Natural killer cell (primary cell): ENCODE measurements at regions not wholly inside any gene's neighbourhood (a gene's known extent, or its start where the extent isn't known, plus 50 kb on each side); places are given as distances from the start of the nearest gene placed in this dataset.
A peak's percentile ranks its signal among the peaks of the same experiment; 100 is the strongest.

Experiments
- ATAC-seq, 3 donors: fragments of 150-1000 bp in 2 of 3; fragments of 200-7000 bp in 1 of 3; cut with Tn5 transposase; 1 replicate in 1 of 3; 2 replicates in 2 of 3; pipeline ENCODE4 v1.10.0; 2021; ENCODE audit warnings: mild to moderate bottlenecking in 2 of 3, moderate library complexity in 2 of 3
- DNase-seq, 2 donors: peaks; one replicate each; pipeline versions ENCODE4 v3.0.0 to v3.0.0-alpha.2; 2013 to 2021; ENCODE audit warnings: mixed read lengths in 1 of 2
- H3K27ac ChIP-seq: one replicate; pipeline ENCODE4 v1.5.1; 2013; ENCODE audit warnings: mild to moderate bottlenecking, low read length
- H3K27me3 ChIP-seq: one replicate; pipeline ENCODE4 v1.6.1; 2013; ENCODE audit warnings: low read length; ENCODE audit not compliant: control insufficient read depth, insufficient read depth
- H3K36me3 ChIP-seq: one replicate; pipeline ENCODE4 v1.6.1; 2013; ENCODE audit warnings: low read length; ENCODE audit not compliant: control insufficient read depth, insufficient read depth
- H3K4me1 ChIP-seq: one replicate; pipeline ENCODE4 v1.6.1; 2013; ENCODE audit warnings: low read length; ENCODE audit not compliant: control insufficient read depth, insufficient read depth
- H3K4me3 ChIP-seq: one replicate; pipeline ENCODE4 v1.5.1; 2013; ENCODE audit warnings: low read length
- H3K9me3 ChIP-seq: one replicate; pipeline ENCODE4 v1.6.1; 2013; ENCODE audit warnings: low read length; ENCODE audit not compliant: control insufficient read depth, insufficient read depth
- H3K27ac Mint-ChIP-seq, 2 donors: one replicate each; pipeline ENCODE4 v1.8.0; 2022; ENCODE audit warnings: mild to moderate bottlenecking in 2 of 2, mixed read lengths in 2 of 2, moderate library complexity in 1 of 2
- H3K27me3 Mint-ChIP-seq, 2 donors: one replicate each; pipeline ENCODE4 v1.8.0; 2022; ENCODE audit warnings: low read depth in 2 of 2, mixed read lengths in 2 of 2
- H3K36me3 Mint-ChIP-seq: one replicate; pipeline ENCODE4 v1.8.0; 2022; ENCODE audit warnings: mixed read lengths
- H3K4me1 Mint-ChIP-seq, 2 donors: one replicate each; pipeline ENCODE4 v1.8.0; 2022; ENCODE audit warnings: mixed read lengths in 2 of 2
- H3K4me3 Mint-ChIP-seq: one replicate; pipeline ENCODE4 v1.8.0; 2022; ENCODE audit warnings: mild to moderate bottlenecking, moderate library complexity, mixed read lengths
- H3K9me3 Mint-ChIP-seq, 2 donors: one replicate each; pipeline ENCODE4 v1.8.0; 2022; ENCODE audit warnings: mixed read lengths in 2 of 2
- WGBS: methylation state at CpG from one replicate; pipeline ENCODE4 v1.1.7; 2013; ENCODE audit warnings: missing lambda C conversion rate; ENCODE audit not compliant: insufficient coverage; 5-methylcytosine and 5-hydroxymethylcytosine counted together
- intact Hi-C: fragments of 100-400 bp; cut with micrococcal nuclease; formaldehyde crosslinking; loops from one replicate; pipeline ENCODE4 v1.14.2; 2022
- TF ChIP-seq, protein P1 (sequence below): fragments of 200-600 bp; IDR thresholded peaks from one replicate; pipeline ENCODE4 v1.8.0; 2022; ENCODE audit warnings: antibody characterized with exemption

DNA sequence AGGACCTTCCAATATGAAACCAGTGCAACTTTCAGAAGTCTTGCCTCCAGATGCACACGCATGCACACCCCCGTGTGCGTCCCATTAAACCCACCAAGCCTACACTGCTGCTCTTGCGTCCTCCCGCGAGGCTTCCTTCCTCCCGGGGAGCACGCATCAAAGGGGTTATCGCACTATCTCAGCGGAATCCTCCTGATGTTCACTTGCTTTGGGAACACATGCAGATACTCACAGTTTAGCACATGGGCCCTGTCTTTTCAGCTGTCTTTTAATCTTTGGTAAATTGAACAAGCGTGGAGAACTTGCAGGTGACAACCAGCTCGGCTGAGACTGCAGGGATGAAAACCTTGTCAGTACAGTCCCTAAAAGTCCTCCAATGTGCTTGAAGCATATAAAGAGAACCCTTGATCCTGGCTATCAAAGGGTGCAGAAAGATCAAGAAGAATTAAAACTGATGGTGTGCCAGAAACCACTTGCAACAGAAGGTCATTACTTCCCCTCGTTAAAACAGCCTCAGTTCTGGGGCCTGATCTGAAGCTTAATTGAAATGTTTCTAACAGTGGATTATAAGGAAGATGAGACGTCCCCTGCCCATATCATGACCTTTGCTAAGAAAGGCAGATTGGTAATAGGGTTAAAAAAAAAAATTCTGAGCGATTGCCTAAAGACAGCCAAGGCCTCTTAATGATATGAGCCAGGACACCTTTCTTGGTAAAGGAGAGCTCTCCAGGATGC, 149.4 kb upstream of the LMO4 start:
- Histone ChIP-seq H3K27ac (no peak overlapping the region), H3K9me3 (no peaks in the 10 kb centered on the region), H3K36me3 (no peaks in the 10 kb centered on the region), H3K4me1 (no peaks in the 10 kb centered on the region), H3K4me3 (no peak overlapping the region), H3K27me3 (no peaks in the 10 kb centered on the region)
- Mint-ChIP-seq H3K9me3 (no peaks in the 10 kb centered on the region), H3K4me1 (no peaks in the 10 kb centered on the region), H3K27ac (no peak overlapping the region), H3K27me3 (peaks cover 10 to 38% of the 10 kb centered on the region in 2 donors), H3K36me3 (no peaks in the 10 kb centered on the region), H3K4me3 (no peak overlapping the region)
- intact Hi-C loops, result no loop called here
- WGBS, result 70% methylated on average over 15 of the region's 15 CpGs
- DNase-seq (no peak), ATAC-seq (no peak)
- TF ChIP-seq, protein P1, sequence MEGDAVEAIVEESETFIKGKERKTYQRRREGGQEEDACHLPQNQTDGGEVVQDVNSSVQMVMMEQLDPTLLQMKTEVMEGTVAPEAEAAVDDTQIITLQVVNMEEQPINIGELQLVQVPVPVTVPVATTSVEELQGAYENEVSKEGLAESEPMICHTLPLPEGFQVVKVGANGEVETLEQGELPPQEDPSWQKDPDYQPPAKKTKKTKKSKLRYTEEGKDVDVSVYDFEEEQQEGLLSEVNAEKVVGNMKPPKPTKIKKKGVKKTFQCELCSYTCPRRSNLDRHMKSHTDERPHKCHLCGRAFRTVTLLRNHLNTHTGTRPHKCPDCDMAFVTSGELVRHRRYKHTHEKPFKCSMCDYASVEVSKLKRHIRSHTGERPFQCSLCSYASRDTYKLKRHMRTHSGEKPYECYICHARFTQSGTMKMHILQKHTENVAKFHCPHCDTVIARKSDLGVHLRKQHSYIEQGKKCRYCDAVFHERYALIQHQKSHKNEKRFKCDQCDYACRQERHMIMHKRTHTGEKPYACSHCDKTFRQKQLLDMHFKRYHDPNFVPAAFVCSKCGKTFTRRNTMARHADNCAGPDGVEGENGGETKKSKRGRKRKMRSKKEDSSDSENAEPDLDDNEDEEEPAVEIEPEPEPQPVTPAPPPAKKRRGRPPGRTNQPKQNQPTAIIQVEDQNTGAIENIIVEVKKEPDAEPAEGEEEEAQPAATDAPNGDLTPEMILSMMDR, result no peak

DNA sequence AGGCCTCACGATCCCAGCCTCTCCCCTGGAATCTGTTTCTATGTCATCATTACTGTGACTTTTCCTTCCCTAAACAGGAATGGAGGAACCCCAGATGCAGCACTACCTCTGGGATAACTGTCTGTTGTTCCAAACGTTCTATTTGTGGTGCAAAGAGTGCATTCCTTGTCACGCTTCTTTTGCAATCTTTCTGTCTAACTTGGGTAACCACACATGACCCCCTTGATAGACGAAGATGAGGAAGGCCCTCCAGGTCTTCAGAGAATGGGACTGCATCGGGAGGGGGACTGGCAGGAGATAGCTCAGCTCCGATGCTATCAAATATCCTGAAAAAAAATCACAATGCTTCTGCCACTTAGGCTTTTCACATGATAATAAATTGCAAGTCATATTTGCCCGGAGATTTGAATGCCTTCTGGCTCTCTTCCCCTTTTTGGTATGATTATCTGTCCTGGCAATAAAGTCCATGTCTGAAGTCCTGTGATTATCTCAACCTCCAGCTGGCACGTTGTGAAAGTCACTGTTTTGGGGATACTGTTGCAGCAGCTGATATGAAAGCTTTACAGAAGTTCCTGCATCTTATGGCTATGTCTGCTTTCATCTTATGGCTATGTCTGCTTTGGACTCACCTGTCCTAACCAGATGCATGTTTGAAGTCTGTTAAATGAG, 148.7 kb upstream of the LMO4 start:
- no peak overlapping the region for H3K4me3 ChIP-seq
- peak in 1 of 3 donors; percentile 40 for ATAC-seq
- H3K4me1 Mint-ChIP-seq, result no peaks in the 10 kb centered on the region
- peaks cover 7 to 40% of the 10 kb centered on the region in 2 donors for H3K27me3 Mint-ChIP-seq
- H3K4me1 ChIP-seq, result no peaks in the 10 kb centered on the region
- no peak overlapping the region for H3K27ac ChIP-seq
- no peak for DNase-seq
- no peaks in the 10 kb centered on the region for H3K27me3 ChIP-seq
- no peak overlapping the region for H3K4me3 Mint-ChIP-seq
- no peaks in the 10 kb centered on the region for H3K9me3 Mint-ChIP-seq
- 29% methylated on average over 8 of the region's 8 CpGs for WGBS
- no peaks in the 10 kb centered on the region for H3K36me3 ChIP-seq
- H3K27ac Mint-ChIP-seq, result no peak overlapping the region
- TF ChIP-seq, protein P1, result no peak
- no peaks in the 10 kb centered on the region for H3K36me3 Mint-ChIP-seq
- H3K9me3 ChIP-seq, result no peaks in the 10 kb centered on the region
- intact Hi-C loops, result no loop called here

DNA sequence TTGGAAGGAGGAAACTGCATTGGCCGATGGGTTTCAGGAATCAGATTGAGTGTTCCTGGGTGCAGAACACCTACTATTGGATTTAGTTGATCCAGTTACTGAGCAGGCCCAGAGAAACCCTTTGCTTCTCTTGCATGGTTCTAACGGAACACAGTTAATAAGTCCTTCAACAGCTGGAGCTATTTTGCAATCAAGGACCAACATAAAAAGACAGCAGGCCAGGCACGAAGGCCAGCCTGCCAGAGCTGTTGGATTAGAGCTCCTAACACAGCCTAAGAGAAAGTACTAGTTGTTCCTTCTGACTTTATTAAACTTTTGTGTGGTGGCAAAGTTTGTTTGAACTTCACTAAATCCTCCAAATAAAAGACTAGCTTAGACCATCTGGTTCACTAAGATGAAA, 148.0 kb upstream of the LMO4 start:
- Histone ChIP-seq H3K36me3 (no peaks in the 10 kb centered on the region), H3K4me3 (no peak overlapping the region), H3K27me3 (no peaks in the 10 kb centered on the region), H3K27ac (no peak overlapping the region), H3K9me3 (no peaks in the 10 kb centered on the region), H3K4me1 (no peaks in the 10 kb centered on the region)
- 76% methylated on average over 3 of the region's 3 CpGs for WGBS
- H3K9me3 Mint-ChIP-seq, result no peaks in the 10 kb centered on the region
- H3K4me3 Mint-ChIP-seq, result no peak overlapping the region
- ATAC-seq (no peak), DNase-seq (no peak)
- H3K27me3 Mint-ChIP-seq, result peaks cover 7 to 43% of the 10 kb centered on the region in 2 donors
- no peaks in the 10 kb centered on the region for H3K36me3 Mint-ChIP-seq
- H3K4me1 Mint-ChIP-seq, result no peaks in the 10 kb centered on the region
- intact Hi-C loops, result no loop called here
- H3K27ac Mint-ChIP-seq, result no peak overlapping the region
- TF ChIP-seq, protein P1, result no peak
